Gastroesophageal sphincter (tissue), 3 donors: ENCODE measurements at regions not wholly inside any gene's neighbourhood (a gene's known extent, or its start where the extent isn't known, plus 50 kb on each side); places are given as distances from the start of the nearest gene placed in this dataset.

Experiments used
- POLR2A ChIP-seq, 2 donors: fragments of 450-650 bp; IDR thresholded peaks; one replicate each; pipeline ENCODE4 v1.6.1; 2017; ENCODE audit warnings: antibody characterized with exemption in 2 of 2, mild to moderate bottlenecking in 2 of 2, moderate library complexity in 1 of 2
- TF ChIP-seq, protein P1 (sequence below), 4 experiments: fragments of 200-600 bp in 2 of 4; fragments of 450-650 bp in 2 of 4; sonication (generic) in 1 of 4; IDR thresholded peaks; one replicate each; pipeline ENCODE4 v1.5.1; 2017 to 2019; ENCODE audit warnings: antibody characterized with exemption in 4 of 4, mild to moderate bottlenecking in 2 of 4, moderate library complexity in 2 of 4

- TF ChIP-seq, protein P1, sequence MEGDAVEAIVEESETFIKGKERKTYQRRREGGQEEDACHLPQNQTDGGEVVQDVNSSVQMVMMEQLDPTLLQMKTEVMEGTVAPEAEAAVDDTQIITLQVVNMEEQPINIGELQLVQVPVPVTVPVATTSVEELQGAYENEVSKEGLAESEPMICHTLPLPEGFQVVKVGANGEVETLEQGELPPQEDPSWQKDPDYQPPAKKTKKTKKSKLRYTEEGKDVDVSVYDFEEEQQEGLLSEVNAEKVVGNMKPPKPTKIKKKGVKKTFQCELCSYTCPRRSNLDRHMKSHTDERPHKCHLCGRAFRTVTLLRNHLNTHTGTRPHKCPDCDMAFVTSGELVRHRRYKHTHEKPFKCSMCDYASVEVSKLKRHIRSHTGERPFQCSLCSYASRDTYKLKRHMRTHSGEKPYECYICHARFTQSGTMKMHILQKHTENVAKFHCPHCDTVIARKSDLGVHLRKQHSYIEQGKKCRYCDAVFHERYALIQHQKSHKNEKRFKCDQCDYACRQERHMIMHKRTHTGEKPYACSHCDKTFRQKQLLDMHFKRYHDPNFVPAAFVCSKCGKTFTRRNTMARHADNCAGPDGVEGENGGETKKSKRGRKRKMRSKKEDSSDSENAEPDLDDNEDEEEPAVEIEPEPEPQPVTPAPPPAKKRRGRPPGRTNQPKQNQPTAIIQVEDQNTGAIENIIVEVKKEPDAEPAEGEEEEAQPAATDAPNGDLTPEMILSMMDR (IDR thresholded peaks at IDR 0.05), result no peak
- no peak for TF ChIP-seq POLR2A (IDR thresholded peaks at IDR 0.05)
Measured at GRCh38 chr2:66915237-66915636, 480.3 kb downstream of the MEIS1 start.
